Hematopoietic multipotent progenitor cell treated with erythropoietin and hydrocortisone succinate and interleukin-3 and kit ligand, for 17 days (in vitro differentiated cells): ENCODE measurements at regions not wholly inside any gene's neighbourhood (a gene's known extent, or its start where the extent isn't known, plus 50 kb on each side); places are given as distances from the start of the nearest gene placed in this dataset.
A peak's percentile ranks its signal among the peaks of the same experiment; 100 is the strongest.

Experiments used
- DNase-seq: peaks from one replicate; pipeline ENCODE4 v3.0.0-alpha.2; 2015; ENCODE audit warnings: low spot score

DNA sequence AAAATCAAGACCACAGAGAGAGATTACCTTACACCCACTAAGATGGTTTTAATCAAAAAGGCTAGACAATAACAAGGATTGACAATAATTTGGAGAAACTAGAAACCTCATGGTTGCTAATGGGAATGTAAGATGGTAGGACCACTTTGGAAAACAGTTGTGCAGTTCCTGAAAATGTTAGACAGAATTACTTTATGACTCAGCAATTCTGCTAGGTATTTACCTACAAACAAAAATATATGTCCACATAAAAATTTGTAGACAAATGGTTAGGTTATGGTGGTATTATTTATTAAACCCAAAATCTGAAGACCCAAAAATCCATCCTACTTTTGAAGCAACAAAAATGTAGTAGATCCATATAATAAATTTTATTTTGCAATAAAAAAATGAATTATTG is 1027.0 kb upstream of the ADGRL3 start:
- DNase-seq, result no peak

DNA sequence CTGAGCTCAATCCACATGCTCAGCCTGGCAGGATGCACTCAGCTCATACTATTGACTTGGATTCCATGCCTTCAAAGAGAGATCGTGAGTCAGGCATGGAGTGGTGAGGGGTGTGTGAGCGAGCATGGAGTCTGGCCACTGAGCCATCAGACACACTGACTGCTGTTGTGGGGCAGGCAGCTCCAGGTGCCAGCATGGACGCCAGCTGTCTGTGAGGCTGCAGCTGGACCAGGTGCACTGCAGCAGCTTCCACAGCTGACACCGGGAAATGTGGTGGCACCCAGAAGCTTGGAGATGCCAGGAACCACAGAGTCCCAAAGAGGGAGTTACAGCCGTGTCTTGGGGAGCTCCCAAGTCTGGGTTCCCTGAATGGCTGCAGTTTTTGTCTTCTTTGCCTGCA is 1026.4 kb upstream of the ADGRL3 start:
- DNase-seq, result no peak

DNA sequence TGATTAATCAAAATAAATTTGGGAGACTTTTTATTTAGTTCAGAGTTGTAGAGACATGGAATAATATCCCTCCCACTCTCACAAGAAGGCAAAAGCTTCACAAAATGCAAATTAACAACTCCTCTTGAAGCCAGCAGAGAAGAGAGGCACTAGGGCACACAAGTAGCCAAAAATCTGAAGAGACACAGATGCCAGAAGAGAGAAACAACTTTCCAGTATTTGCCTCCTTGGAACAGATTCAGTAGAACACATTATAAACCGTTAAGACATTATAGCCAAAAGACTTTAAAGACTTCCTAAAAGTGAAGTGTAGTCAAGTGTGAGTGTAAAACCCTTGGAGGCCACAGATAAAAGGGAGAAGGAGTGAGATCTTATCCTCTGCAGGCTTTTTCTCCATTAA is 1024.9 kb upstream of the ADGRL3 start:
- no peak for DNase-seq

DNA sequence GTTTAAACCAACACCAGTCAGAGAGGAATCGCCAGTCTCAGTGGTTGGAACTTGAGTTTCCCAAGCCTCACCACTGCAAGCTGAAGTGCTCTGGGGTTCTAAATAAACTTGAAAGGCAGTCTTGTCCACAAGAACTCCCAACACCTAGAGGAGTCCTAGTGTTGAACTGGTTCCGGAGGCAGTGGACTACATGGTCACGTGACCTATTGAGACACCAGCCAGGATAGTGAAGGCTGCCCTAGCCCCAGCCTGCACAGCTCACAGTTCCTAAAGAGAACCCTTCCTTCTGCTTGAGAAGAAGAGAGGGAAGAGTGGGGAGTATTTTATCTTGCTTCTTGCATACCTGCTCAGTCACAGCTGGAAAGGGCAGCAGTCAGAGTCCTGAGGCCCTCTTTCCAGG is 1012.7 kb upstream of the ADGRL3 start:
- no peak for DNase-seq

DNA sequence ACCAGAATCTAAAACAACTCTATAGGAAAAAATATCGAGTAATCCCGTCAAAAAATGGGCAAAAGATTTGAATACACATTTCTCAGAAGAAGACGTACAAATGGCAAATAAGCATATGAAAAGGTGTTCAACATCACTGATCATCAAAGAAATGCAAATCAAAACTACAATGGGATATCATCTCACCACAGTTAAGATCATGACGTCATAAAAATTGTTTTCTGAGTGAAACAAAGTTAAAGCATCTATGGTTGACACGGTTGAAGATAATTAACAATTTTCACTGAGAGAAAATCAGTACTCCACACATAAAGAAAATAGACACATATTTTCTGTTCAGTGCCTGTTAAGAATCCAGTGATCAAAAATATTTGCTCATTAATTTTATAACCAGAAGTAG is 1010.8 kb upstream of the ADGRL3 start:
- no peak for DNase-seq

DNA sequence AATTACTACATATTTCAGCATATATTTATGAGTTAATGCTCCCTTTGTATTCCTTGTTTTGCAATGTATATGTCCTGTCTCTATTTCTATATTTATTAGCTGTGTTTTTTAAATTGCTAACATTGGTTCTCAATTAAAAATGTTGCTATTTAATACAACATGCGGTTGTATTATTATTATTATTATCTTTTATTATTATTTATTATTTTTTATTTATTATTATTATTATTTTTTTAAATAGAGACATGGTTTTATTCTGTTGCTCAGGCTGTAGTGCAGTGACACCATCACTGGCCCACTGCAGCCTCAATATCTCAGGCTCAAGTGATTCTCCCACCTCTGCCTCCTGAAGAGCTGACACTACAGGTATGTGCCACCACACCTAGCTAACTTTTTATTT is 1005.9 kb upstream of the ADGRL3 start:
- DNase-seq, result no peak

DNA sequence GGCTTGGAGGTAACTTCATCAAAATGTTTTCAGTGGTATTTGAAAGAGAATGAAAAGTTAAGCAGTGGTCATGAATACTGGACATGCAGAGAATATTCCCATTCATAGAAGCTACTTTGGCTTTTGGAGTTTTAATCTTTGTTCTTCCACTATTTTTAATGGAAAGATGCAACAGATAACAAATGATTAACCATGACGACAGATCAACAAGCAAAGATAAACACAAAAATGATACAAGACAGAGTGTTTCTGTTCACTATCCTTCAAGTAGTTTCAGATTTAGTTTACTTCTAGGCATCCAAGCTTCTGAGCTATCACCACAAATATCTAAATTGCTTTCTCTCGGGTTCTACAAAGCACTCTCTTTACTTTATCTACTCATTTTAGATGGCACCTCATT is 1004.9 kb upstream of the ADGRL3 start:
- no peak for DNase-seq

DNA sequence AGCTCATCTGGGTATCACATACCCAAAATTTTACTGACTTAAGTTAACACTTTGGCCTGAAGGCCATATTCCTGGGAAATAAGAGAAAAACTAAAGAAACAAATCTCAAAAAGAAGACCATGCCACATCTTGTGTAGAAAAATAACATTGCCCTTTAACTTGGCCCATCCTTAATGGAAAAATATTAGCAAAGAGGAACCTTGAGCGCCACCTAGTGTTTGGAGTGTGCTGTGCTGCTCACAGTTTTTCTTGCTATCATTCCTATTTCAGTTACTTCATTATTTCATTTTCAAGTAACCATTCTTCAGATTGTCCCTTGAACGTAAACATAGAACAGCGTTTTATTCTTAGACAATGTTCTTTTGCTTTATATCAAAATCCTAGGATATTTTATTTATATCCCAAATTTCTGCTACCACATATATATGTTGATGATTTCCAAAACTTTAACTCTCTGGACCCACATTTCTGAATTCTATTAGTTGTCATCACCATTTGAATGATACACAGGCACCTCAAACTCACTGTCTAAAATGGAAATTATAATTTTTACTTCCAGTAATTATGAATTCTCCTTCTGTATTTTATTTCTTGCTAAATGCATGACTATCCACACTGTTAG is 999.0 kb upstream of the ADGRL3 start:
- peak; percentile 42 for DNase-seq

DNA sequence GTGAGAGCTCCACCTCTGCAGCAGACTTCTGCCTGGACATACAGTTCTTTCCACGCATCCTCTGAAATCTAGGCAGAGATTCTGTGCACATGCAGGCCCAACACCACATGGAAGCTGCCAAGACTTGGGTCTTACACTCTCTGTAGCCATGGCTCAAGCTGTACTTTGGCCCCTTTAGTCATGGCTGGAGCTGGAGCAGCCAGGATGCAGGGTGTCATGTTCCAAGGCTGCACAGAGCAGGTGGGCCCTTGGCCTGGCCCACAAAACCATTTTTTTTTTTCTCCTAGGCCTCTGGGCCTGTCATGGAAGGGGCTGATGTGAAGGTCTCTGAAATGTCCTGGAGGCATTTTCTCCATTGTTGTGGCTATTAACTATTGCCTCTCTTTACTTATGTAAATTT is 990.5 kb upstream of the ADGRL3 start:
- no peak for DNase-seq

DNA sequence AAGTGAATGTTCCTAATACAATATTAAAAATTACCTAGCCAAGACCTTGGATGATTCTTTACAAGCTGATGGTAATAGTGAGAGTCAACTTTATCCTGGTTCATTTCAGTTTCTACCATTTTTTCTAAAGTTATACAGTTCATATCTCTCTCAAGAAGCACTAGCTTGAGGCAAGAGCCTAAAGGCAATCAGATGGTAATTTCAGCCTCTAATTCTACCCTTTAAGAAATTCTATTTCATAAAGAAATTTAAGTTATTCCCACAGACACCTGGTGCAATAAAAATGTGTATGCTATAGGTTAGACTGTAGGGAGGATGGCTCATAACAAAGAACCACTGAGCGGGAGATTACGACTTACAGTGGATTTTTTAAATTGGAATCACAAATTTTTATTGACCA is 984.2 kb upstream of the ADGRL3 start:
- DNase-seq, result no peak

DNA sequence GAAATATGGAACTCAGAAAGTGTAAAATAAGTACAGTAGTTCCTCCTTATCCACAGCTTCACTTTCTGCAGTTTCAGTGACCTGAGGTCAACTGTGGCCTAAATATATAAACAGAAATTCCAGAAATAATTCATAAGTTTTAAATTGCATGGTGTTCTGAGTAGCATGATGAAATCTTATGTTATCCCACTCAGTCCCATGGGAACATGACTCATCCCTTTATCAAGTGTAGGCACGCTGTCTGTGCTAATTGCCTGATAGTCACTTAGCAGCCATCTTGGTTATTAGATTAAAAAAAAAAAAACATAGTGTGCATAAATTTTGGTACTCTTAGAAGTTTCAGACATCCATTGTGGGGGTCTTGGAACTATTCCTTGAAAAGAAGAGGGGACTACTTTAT is 983.4 kb upstream of the ADGRL3 start:
- no peak for DNase-seq

DNA sequence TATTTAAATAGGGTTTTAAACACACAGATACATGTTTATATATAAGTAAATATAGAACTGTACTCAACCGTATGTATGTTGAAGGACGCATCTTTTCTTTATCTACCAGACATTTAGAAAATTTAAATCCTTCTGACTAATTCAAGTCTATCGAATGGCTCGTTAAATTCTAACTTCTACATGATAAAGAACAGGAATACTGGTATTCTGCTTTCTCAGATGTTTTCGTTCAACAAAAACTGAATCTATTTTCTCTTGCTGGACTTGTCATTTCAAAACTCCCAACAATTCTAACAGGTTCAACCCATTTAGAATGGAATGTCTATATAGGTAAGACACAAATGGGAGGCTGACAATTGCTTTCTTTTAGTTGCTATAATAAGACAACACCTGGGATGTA is 978.3 kb upstream of the ADGRL3 start:
- no peak for DNase-seq

DNA sequence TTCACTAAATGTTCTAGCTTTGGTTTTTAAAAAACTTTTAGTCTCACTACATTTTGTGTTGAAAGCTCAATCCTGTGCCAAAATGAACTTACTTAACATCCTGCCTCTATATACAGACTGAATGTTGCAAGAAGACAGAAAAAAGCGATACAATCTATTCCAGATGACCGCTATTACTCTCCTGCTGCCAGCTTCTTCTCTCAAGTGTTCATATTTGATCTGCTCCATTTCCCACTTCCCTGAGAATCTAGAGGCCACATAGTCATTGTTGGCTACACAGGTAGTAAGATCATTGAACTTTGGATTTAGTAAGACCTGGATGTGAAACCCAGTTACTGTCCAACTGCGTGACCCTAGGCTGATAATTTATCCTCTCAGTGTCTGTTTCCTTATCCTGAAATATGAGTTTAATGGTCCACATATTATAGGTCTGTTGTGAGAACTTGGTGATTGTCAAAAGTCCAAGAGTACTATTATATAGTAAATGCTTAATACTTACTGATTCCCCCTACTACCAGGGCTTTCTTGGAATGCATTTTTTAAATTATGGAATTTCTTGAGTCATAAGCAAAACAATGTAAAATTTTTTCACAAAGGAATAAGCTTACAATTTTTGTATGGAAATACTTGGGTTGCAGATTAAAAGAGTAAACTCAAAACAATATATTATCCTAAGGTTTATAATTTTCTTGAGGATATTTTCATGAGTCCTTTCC is 976.8 kb upstream of the ADGRL3 start:
- no peak for DNase-seq

DNA sequence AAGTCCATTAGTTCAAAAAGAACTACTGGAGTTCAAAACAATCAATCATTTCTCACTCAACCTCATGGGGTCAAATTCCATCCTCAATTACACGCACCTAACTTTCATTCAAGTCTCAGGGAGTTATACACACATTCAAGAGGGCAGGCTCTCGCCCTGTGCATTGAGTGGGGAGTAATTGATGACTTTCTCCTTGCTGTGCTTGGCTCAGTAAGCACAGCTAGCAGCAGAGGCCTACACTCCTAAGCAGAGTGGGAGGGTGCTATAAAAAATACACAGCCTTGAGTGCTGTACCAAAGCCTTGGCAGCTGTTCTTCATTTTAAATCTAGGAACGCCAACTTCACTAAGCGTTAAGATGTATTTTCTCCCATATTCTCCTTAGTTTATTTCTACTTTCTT is 958.3 kb upstream of the ADGRL3 start:
- no peak for DNase-seq

DNA sequence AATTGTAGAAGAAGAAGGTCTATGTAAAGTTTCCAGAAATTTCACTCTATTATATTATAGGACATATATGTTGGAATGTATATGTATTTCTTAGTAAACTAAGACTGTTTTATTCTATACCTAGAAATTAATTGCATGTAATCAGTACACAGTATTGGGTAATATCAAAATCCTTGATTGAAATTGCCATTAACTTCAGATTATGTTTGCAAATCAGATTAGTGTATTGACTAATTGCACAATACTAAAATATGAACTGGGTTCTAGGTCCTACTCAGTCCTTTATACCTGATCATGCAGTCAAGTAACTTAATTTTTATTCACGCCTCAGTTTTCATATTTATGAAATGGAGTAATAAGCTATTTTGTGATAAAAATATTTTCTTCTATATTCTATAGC is 950.3 kb upstream of the ADGRL3 start:
- no peak for DNase-seq

DNA sequence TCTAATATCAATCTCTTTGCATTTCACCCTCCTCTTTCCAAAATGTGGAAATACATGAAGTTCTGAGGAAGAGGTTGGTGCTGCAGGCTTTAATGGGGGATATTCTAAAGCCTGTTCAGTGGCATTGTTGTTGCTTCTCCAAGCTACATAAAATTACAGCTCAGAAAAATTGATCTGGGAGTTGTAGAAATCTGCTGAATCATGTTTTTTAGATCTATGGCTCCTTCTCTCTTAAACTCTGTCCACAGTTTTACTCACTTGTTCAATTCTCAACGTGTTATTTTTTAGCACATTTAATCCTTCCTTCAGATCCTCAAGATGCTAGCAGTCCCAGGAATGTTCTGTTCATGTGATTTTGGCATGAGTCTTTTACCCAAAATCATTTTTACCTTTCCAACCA is 949.5 kb upstream of the ADGRL3 start:
- DNase-seq, result no peak

DNA sequence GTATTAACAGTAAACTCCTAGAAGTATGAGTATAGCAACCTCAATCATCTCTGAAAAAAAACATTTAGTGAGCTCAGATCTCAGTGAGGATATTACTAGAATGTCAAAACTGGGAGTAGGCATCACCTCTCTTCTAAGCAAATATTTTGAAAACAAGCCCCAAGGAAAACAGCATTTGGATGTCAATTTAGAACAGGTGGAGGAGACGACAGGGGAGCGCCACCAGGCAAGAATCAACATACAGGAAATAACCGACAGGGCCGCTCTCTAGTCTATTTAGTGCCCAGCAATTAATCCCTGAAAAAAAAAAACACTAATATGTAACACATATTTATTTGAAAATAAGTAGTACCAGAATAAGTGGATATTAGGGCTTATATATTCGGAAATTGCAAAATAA is 940.3 kb upstream of the ADGRL3 start:
- no peak for DNase-seq

DNA sequence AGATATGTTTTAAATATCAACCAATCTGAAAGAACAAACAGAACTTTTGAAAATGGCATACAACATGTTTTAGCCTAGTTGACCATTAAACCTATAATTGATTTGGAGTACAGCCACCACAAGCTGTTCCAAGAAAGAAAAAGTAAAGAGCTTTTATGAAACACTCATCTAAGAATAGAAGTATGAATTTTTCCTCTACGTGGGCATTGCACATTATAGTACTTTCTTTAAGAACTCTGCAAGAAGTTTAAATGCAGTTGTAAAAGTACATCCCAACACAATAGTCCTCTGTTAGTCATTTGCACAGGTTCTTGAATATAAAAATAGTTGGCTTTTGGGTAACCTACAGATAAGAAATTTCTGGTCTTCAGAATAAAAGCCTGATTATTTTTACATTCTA is 933.6 kb upstream of the ADGRL3 start:
- DNase-seq, result no peak

DNA sequence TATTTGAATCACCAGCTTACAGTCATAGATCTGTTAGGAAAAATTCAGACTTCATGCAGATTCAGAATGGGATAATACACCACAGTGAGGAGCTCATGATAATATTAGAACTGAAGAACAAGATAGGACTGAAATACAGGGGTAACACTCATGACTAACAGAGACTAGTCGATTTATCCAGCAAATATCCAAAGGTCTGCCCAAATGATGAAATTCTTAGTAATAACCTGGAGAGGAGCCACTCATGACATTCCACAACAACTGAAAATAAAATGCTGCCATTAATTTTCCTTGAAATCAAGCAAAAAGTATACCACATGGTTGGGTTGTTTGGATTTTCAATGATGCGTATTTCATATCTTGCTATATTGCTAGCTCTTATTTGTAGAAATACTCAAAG is 903.7 kb upstream of the ADGRL3 start:
- DNase-seq, result no peak

DNA sequence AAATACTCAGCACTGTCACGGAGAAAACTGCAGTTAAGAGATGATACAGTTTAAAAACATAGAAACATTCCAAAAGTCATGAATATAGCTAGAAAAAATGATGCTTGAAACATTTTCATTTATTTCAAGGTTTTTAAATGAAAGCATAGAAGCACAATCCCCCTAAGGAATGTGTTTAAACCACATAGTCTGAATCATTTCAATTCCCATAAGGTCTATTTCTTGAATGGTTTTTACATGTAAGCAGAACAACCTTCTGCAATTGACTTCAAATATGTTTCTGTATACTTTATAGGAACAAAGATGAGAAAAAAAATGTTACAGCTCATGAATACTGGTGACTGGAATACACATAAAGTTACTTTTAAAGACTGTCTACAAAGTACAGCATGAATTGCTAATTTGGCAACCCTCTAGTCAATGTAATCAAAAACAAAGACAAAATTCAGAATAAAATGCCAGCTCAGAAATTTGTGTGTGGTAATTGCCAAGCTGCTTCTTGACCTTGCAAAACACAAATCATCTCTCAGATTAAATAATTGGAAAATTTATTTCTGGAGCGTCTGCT is 886.4 kb upstream of the ADGRL3 start:
- DNase-seq, result no peak

DNA sequence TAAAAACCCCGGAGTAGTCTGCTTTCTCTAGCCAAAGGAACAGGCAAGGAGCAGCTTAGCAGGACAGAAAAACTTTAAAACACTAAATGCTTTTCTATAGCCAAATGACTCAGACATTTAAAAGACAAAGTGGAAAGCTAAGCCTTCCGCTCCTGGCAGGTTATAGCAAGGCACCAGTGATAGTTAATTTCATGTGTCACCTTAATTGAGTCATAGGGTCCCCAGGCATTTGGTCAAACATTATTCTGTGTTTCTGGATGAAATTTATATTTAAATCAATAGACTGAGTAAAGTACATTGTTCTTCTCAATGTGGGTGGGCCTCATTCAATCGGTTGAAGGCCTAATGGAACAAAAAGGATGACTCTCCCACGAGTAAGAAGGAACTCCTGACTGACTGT is 885.7 kb upstream of the ADGRL3 start:
- DNase-seq, result no peak

DNA sequence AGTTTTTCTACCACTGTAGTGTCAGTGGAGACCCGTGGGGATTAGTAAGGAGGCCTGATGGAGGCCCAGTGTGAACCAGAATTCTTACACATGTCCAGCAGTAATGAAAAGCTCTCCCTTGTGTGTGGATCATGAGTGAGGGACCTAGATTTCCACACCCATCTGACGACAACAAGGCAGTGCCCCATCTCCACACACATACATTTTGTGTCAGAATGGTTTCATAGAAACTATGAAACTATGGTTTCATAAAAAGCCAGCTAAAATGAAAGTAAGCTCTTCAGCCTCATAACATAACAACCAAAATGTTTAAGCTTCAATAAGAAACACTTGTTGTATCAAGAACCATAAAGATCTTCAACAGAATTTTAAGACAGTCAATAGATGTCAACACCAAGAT is 884.5 kb upstream of the ADGRL3 start:
- no peak for DNase-seq

DNA sequence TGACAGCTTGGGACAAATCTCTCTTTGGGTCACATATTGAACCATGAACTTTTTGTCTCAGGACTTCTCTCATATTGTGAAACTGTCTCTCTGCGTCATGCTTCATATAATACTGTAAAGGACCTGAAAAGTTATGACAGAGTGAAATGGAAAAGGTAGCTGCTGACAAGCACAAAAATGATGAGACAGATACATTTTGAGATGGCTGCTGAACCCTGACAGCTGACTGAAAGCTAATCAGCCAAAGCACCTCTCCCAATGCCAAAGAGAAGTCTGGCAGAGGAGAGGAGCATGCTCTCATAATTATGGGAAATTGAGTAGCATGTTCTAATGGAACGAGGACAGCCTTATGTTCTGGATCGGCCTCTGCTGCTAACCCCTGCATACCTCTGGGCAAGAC is 873.4 kb upstream of the ADGRL3 start:
- no peak for DNase-seq

DNA sequence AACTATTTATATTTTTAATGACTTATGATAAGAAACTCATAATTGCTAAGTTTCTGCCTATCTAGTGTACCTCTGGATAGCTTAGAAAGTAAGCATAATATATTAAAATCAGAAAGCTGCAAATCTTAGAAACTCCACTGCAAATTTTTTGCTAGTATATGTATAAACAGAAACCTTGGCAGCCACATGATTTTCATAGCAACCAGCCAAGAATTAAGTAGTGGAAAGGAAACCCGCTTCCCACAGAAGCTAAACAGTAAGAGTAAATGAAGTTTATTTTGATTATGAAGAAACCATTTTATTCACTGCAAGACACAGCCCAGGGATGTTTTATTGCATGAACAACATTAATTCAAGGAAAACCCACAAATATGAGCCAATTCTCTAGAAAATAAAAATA is 872.5 kb upstream of the ADGRL3 start:
- DNase-seq, result no peak
